ENCODE measurements at regions not wholly inside any gene's neighbourhood (a gene's known extent, or its start where the extent isn't known, plus 50 kb on each side); places are given as distances from the start of the nearest gene placed in this dataset.

DNA sequence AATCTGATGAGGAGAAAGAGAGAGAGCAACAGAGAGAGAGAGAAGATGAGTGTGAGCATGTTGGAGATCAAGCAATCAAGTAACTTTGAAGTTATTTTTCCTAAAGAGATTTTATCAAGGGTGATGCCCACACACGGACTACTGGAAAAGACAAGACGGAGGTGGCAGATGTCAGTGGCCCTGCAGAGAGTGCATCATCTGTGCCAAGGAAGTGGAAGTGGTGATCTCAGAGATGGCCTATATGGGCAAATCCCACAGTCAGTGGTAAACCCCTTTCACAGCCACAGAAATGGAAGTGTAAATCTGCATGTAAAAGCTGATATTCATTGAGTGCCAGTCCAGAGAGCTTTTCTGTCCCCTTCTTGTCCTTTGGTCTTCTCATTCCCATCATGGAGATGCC lies 577.2 kb upstream of the AADAT start:
- TF ChIP-seq POLR2A (IDR thresholded peaks at IDR 0.05), result no peak
- TF ChIP-seq, protein P1, sequence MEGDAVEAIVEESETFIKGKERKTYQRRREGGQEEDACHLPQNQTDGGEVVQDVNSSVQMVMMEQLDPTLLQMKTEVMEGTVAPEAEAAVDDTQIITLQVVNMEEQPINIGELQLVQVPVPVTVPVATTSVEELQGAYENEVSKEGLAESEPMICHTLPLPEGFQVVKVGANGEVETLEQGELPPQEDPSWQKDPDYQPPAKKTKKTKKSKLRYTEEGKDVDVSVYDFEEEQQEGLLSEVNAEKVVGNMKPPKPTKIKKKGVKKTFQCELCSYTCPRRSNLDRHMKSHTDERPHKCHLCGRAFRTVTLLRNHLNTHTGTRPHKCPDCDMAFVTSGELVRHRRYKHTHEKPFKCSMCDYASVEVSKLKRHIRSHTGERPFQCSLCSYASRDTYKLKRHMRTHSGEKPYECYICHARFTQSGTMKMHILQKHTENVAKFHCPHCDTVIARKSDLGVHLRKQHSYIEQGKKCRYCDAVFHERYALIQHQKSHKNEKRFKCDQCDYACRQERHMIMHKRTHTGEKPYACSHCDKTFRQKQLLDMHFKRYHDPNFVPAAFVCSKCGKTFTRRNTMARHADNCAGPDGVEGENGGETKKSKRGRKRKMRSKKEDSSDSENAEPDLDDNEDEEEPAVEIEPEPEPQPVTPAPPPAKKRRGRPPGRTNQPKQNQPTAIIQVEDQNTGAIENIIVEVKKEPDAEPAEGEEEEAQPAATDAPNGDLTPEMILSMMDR (IDR thresholded peaks at IDR 0.05 in 4 of 5, conservative IDR thresholded peaks at IDR 0.05 in 1 of 5), result no peak

Measured in gastrocnemius medialis (tissue), 4 donors.